ENCODE measurements at regions not wholly inside any gene's neighbourhood (a gene's known extent, or its start where the extent isn't known, plus 50 kb on each side); places are given as distances from the start of the nearest gene placed in this dataset.

DNA sequence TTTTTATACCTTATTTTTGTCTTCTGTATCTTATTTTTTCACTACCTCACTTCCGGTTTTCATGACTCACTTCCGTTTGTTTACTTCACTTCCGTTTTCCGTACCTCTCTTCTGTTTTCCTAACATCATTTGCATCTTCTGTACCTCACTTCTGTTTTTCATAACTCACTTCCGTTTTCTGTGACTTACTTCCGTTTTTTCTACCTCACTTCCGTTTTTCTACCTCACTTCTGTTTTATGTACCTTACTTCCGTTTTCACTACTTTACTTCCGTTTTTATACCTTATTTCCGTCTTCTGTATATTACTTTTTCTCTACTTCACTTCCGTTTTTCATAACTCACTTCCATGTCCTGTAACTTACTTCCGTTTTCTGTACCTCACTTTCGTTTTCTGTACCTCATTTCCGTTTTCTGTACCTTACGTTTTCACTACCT, 492.5 kb upstream of the AKR1E2 start:
- no peak overlapping the region for H3K27ac Mint-ChIP-seq
- no peaks in the 10 kb centered on the region for H3K27me3 Mint-ChIP-seq
- no peaks in the 10 kb centered on the region for H3K4me1 Mint-ChIP-seq (ENCODE audit: low read depth)
- H3K9me3 Mint-ChIP-seq (ENCODE audit: low read depth) = no peaks in the 10 kb centered on the region
- no peaks in the 10 kb centered on the region for H3K36me3 Mint-ChIP-seq
- H3K4me3 Mint-ChIP-seq = no peak overlapping the region

DNA sequence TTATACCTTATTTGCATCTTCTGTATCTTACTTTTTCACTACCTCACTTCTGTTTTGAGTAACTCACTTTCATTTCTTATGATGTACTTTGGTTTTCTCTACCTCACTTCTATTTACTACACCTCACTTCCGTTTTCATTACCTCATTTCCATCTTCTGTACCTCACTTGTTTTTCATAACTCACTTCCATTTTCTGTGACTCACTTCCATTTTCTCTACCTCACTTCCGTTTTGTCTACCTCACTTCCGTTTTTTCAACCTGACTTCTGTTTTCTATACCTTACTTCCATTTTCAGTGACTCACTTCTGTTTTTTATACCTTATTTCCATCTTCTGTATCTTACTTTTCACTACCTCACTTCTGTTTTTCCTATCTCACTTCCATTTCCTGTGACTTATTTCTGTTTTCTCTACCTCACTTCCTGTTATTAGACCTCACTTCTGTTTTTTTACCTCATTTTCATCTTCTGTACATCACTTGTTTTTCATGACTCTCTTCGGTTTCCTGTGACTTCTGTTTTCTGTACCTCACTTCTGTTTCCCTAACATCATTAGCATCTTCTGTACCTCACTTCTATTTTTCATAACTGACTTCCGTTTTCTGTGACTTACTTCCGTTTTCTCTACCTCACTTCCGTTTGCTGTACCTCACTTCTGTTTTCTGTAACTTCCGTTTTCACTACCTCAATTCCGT, 493.1 kb upstream of the AKR1E2 start:
- Mint-ChIP-seq H3K36me3 (no peaks in the 10 kb centered on the region), H3K9me3 (ENCODE audit: low read depth) (no peaks in the 10 kb centered on the region), H3K4me1 (ENCODE audit: low read depth) (no peaks in the 10 kb centered on the region), H3K27ac (no peak overlapping the region), H3K4me3 (no peak overlapping the region), H3K27me3 (no peaks in the 10 kb centered on the region)

DNA sequence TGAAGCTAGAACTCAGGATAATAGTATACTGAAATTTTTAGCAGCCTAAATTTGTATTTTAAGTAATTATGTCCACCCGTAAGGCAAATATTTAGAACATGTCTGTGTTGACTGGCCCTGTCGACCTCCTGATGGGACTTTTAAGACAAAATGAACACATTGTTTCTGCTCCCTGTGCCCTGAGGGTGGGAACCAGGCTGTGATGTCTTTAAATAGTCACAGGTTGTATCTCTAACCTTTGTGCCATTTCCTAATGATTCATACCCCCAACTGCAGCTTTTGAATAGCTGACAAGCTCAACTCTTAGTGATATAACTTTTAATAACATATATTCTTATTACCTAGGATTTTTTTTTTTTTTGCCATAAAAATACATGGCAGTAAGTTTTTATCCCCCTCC, 494.9 kb upstream of the AKR1E2 start:
- Mint-ChIP-seq H3K4me1 (ENCODE audit: low read depth) (no peaks in the 10 kb centered on the region), H3K27me3 (peaks cover 1% of the 10 kb centered on the region), H3K9me3 (ENCODE audit: low read depth) (no peaks in the 10 kb centered on the region), H3K27ac (no peak overlapping the region), H3K36me3 (no peaks in the 10 kb centered on the region), H3K4me3 (no peak overlapping the region)

- Mint-ChIP-seq H3K27me3 (peaks cover 1% of the 10 kb centered on the region), H3K9me3 (ENCODE audit: low read depth) (no peaks in the 10 kb centered on the region), H3K4me1 (ENCODE audit: low read depth) (no peaks in the 10 kb centered on the region), H3K4me3 (no peak overlapping the region), H3K27ac (no peak overlapping the region), H3K36me3 (no peaks in the 10 kb centered on the region)
Measured at GRCh38 chr10:4330636-4331035, 495.4 kb upstream of the AKR1E2 start.

DNA sequence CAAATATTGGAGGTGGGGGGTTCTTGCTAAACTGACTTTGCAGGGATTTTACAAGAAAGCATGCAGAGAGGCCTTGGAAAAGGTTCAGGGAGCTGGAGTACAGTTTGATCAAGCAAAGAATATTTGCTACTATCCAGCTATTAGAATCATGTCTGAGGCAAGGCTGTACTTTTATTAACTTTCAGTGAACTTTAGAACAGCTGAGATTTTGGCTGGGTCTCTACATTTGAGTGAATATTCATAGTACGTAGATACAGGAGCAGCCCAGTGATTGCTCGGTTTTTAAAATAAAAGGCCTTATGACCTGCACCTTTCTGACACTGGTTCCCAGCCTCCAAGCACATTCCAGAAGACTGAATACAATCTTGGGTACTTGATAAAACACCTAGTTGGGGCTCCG, 496.8 kb upstream of the AKR1E2 start:
- H3K4me1 Mint-ChIP-seq (ENCODE audit: low read depth) = no peaks in the 10 kb centered on the region
- no peaks in the 10 kb centered on the region for H3K9me3 Mint-ChIP-seq (ENCODE audit: low read depth)
- H3K27me3 Mint-ChIP-seq = peaks cover 1% of the 10 kb centered on the region
- H3K4me3 Mint-ChIP-seq = no peak overlapping the region
- no peaks in the 10 kb centered on the region for H3K36me3 Mint-ChIP-seq
- no peak overlapping the region for H3K27ac Mint-ChIP-seq

DNA sequence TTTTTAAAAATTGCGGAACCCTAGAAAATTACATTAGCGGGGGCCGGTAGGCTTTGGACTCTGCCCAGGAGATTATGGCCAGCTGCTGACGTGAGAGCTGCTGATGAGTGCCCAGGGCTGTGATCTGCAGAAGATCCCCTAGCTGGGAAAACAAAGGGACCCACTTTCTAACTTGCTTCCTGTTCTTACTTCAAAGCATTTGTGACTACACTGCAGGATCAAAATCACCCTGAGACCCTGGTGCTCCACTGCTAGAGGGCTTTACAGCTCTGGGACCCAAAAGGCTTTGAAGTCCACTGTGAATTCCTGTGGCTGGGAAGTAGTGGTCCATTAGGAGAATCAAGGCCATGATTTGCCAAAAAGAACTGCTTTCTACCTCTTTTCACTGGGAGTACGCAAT, 499.4 kb upstream of the AKR1E2 start:
- Mint-ChIP-seq H3K27ac (no peak overlapping the region), H3K4me3 (no peak overlapping the region), H3K4me1 (ENCODE audit: low read depth) (no peaks in the 10 kb centered on the region), H3K9me3 (ENCODE audit: low read depth) (no peaks in the 10 kb centered on the region), H3K27me3 (peaks cover 1% of the 10 kb centered on the region), H3K36me3 (no peaks in the 10 kb centered on the region)

DNA sequence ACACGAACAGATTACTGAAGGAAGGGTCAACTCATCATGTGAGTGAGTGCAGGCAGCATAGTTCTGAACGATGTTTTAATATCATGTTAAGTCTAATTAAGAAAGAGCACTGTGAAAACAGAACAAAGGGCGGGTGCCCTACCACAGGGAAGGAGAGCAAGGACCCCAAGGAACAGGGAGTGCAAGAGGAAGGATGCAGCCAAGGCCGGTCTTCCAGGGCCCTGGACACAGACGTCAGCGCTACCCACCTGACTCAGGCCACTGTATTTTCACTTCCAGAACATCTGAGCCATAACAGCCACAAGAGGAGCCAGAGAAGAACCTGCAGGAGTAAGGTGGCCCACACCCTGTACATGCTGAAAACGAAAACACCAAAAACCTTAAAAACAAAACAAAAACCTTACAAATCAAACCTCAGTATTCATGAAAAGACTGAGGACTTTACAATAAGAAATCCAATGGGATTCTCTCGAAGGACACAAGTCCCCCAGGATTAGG, 506.1 kb upstream of the AKR1E2 start:
- Mint-ChIP-seq H3K4me3 (no peak overlapping the region), H3K4me1 (ENCODE audit: low read depth) (no peaks in the 10 kb centered on the region), H3K27me3 (peaks cover 1% of the 10 kb centered on the region), H3K27ac (no peak overlapping the region), H3K9me3 (ENCODE audit: low read depth) (no peaks in the 10 kb centered on the region), H3K36me3 (no peaks in the 10 kb centered on the region)

GRCh38 chr10:4316161-4316810, 509.7 kb upstream of the AKR1E2 start:
- Mint-ChIP-seq H3K4me3 (no peak overlapping the region), H3K27me3 (peaks cover 8% of the 10 kb centered on the region), H3K36me3 (no peaks in the 10 kb centered on the region), H3K9me3 (ENCODE audit: low read depth) (no peaks in the 10 kb centered on the region), H3K4me1 (ENCODE audit: low read depth) (no peaks in the 10 kb centered on the region), H3K27ac (no peak overlapping the region)

DNA sequence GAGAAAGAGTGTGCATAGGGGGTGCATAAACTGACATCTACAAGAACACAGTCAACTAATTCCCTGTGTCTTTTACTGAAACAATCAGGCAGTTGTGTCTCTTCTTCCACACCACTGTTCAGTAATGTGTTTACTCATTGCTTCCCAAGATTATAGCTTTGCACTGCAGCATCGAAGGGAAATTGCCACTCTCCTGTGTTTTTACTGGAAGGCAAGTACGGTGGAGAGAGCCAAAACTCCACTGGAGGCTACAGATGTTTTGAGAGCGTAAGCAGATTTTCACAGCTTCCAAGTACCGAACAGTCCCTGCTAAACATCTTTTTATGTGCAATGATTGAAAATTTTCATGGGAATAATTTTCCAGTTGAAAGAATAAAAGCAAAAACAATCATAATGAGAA, 510.5 kb upstream of the AKR1E2 start:
- Mint-ChIP-seq H3K4me3 (no peak overlapping the region), H3K9me3 (ENCODE audit: low read depth) (no peaks in the 10 kb centered on the region), H3K27me3 (peaks cover 8% of the 10 kb centered on the region), H3K36me3 (no peaks in the 10 kb centered on the region), H3K27ac (no peak overlapping the region), H3K4me1 (ENCODE audit: low read depth) (no peaks in the 10 kb centered on the region)

DNA sequence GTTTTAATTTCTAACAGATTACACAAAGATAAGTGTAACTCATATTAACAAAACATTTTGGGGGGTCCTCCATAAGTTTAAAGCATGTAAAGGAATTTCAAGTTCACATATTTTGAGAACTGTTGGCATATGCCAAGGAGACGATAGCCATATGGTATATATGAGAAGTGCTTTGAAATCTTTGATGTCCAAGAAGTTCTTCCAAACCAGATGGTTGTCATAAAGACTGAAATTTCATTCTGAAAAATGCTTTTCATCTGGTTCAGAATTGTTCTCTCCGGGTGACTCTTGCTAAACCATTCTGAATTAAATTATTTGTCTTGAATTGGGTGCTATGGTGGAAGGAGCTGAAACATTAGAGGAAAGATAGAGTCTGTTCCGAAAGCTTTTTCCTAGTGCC, 513.0 kb upstream of the AKR1E2 start:
- Mint-ChIP-seq H3K36me3 (no peaks in the 10 kb centered on the region), H3K4me1 (ENCODE audit: low read depth) (no peaks in the 10 kb centered on the region), H3K4me3 (no peak overlapping the region), H3K27me3 (peaks cover 12% of the 10 kb centered on the region), H3K9me3 (ENCODE audit: low read depth) (no peaks in the 10 kb centered on the region), H3K27ac (no peak overlapping the region)

GRCh38 chr10:4312051-4312835, 513.8 kb upstream of the AKR1E2 start:
- no peak overlapping the region for H3K4me3 Mint-ChIP-seq

GRCh38 chr10:4310172-4310571, 515.8 kb upstream of the AKR1E2 start:
- peaks cover 10% of the 10 kb centered on the region for H3K27me3 Mint-ChIP-seq
- H3K27ac Mint-ChIP-seq = no peak overlapping the region
- H3K36me3 Mint-ChIP-seq = no peaks in the 10 kb centered on the region
- no peaks in the 10 kb centered on the region for H3K9me3 Mint-ChIP-seq (ENCODE audit: low read depth)
- H3K4me1 Mint-ChIP-seq (ENCODE audit: low read depth) = no peaks in the 10 kb centered on the region
- no peak overlapping the region for H3K4me3 Mint-ChIP-seq

More at GRCh38 chr10:4312051-4312835, 513.8 kb upstream of the AKR1E2 start:
- Mint-ChIP-seq H3K9me3 (ENCODE audit: low read depth) (no peaks in the 10 kb centered on the region), H3K36me3 (no peaks in the 10 kb centered on the region), H3K27me3 (peaks cover 12% of the 10 kb centered on the region), H3K4me1 (ENCODE audit: low read depth) (no peaks in the 10 kb centered on the region), H3K27ac (no peak overlapping the region)

DNA sequence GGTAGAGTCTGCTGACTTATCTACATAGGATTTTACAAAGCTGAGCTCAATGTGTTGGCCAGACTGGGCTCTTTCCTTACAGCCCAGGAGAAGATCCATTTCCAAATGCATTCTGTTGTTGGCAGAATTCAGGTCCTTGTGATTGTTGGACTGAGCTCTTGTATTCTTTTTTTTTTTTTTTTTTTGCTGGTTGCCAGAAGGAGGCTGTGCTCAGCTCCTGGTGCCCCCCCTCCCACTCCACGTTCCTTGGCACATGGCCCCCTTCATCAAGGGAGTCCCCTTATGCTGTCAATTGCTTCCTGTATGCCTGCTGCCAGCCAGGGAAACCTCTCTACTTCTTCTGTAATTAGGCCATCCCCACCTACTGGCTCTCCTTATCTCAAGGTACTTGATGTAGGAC, 518.1 kb upstream of the AKR1E2 start:
- no peak overlapping the region for H3K27ac Mint-ChIP-seq
- peaks cover 4% of the 10 kb centered on the region for H3K27me3 Mint-ChIP-seq
- no peaks in the 10 kb centered on the region for H3K4me1 Mint-ChIP-seq (ENCODE audit: low read depth)
- no peaks in the 10 kb centered on the region for H3K9me3 Mint-ChIP-seq (ENCODE audit: low read depth)
- no peak overlapping the region for H3K4me3 Mint-ChIP-seq
- H3K36me3 Mint-ChIP-seq = no peaks in the 10 kb centered on the region

DNA sequence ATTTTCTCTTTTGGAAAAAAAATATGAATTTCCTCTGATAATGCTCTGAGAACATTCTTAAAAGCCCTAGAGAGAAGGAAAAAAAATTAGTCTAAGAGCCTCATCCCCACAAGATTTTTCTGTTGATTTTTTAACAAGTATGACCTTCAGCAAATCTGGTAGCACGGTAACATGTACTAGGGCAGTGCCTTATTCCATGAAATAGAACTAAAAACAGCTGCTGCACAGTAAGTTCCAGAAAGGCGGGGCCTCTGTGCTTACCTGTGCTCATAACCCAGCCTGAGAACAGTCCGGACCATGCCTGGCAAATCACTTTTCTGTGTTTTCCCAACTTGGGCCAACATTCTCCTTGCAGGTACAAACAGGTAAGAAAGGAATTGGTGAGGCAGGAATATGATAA, 519.1 kb upstream of the AKR1E2 start:
- Mint-ChIP-seq H3K4me1 (ENCODE audit: low read depth) (no peaks in the 10 kb centered on the region), H3K9me3 (ENCODE audit: low read depth) (no peaks in the 10 kb centered on the region), H3K4me3 (no peak overlapping the region), H3K36me3 (no peaks in the 10 kb centered on the region), H3K27ac (no peak overlapping the region), H3K27me3 (peaks cover 4% of the 10 kb centered on the region)

GRCh38 chr10:4303045-4303444, 518.0 kb upstream of the KLF6 start:
- Mint-ChIP-seq H3K27ac (no peak overlapping the region), H3K27me3 (no peaks in the 10 kb centered on the region), H3K4me3 (no peak overlapping the region), H3K9me3 (ENCODE audit: low read depth) (no peaks in the 10 kb centered on the region), H3K36me3 (peaks cover 3% of the 10 kb centered on the region), H3K4me1 (ENCODE audit: low read depth) (no peaks in the 10 kb centered on the region)

Measured in activated naive CD8-positive, alpha-beta T cell (primary cell).